HUES6 (cell line): ENCODE measurements at regions not wholly inside any gene's neighbourhood (a gene's known extent, or its start where the extent isn't known, plus 50 kb on each side); places are given as distances from the start of the nearest gene placed in this dataset.
"Not testable (repeated sequence)": the region's sequence is repeated elsewhere in the genome, so short reads cannot be mapped to it uniquely, and the experiment has no call there.

ENCODE experiments used
- H3K27ac ChIP-seq: 2 replicates; pipeline ENCODE4 v1.7.0; 2013; ENCODE audit warnings: low read depth, mild to moderate bottlenecking, low read length, inconsistent platforms
- H3K27me3 ChIP-seq: 2 replicates; pipeline ENCODE4 v1.6.1; 2013; ENCODE audit warnings: low read length; ENCODE audit not compliant: control insufficient read depth, insufficient read depth
- H3K36me3 ChIP-seq: 2 replicates; pipeline ENCODE4 v1.6.1; 2013; ENCODE audit warnings: low read length; ENCODE audit not compliant: control insufficient read depth, insufficient read depth
- H3K4me1 ChIP-seq: 2 replicates; pipeline ENCODE4 v1.6.1; 2013; ENCODE audit warnings: low read length; ENCODE audit not compliant: control insufficient read depth, insufficient read depth
- H3K4me3 ChIP-seq: 2 replicates; pipeline ENCODE4 v1.5.1; 2013; ENCODE audit warnings: low read depth, low read length
- H3K9ac ChIP-seq: one replicate; pipeline ENCODE4 v1.6.1; 2013; ENCODE audit warnings: mild to moderate bottlenecking, low read length
- H3K9me3 ChIP-seq: 2 replicates; pipeline ENCODE4 v1.6.1; 2013; ENCODE audit warnings: low read depth, low read length; ENCODE audit not compliant: control insufficient read depth, insufficient read depth

DNA sequence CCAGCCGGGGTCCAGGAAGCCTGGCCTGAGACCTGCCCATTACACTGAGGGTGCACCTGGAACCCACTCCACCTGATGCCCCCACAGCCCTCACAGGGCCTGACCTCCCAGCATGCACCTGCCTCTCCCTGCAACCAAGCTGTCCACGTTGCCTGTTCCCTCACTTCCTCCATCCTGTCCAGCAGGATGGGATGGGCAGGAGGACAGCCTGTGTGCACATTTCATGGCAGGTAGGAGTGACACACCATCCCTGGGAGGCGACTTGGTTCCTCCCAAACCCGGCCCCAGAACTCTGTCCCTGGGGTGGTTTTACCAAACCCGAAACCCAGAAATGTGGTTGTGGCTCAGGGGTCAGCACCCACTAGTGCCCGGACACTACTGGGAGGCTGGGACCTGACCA is 203.8 kb upstream of the ZNF519 start:
- H3K27me3 ChIP-seq, H3K4me3 ChIP-seq, H3K4me1 ChIP-seq, H3K9ac ChIP-seq, H3K27ac ChIP-seq, H3K36me3 ChIP-seq: not testable (repeated sequence)
- peaks cover 27% of the 10 kb centered on the region; the same call in 1 of the 2 replicates for H3K9me3 ChIP-seq

DNA sequence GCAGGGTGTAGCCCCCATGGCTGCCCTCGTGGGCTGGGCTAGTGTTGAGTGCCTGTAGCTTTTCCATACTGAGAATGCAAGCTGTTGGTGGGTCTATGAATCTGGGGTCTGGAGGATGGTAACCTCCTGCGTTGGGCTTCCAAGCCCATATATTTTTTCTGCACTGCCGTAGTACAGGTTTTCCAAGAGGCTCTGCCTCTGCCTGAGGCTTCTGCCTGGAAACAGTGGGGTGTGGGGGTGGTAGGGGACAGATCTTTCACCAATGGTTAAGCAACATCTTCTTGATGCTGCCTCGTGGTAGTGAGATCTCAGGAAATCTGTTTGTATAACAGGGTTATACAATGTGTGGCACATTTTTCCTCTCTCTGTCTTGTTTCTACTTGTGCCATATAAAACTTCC is 189.0 kb upstream of the ZNF519 start:
- H3K9me3 ChIP-seq = peaks cover 11% of the 10 kb centered on the region; the same call in 1 of the 2 replicates
- not testable (repeated sequence) for H3K9ac ChIP-seq, H3K4me3 ChIP-seq, H3K4me1 ChIP-seq, H3K27ac ChIP-seq, H3K36me3 ChIP-seq, H3K27me3 ChIP-seq

DNA sequence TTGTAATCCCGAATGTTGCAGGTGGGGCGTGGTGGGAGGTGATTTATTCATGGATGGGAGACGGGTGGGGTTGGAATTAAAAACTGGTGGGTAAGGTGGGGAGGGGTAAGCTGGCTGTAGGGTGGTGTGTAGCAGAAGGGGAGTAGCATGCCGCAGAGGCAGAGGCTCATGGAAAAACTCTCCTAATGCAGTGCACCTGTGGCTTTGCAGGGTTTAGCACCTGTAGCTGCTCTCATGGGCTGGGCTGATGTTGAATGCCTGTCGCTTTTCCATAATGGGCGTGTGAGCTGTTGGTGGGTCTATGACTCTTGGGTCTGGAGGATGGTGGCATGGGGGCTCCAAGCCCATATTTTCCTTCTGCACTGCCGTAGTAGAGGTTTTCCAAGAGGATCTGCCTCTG is 169.0 kb upstream of the ZNF519 start:
- H3K9me3 ChIP-seq = peaks cover 18% of the 10 kb centered on the region; the same call in 1 of the 2 replicates
- not testable (repeated sequence) for H3K27ac ChIP-seq, H3K4me1 ChIP-seq, H3K4me3 ChIP-seq, H3K36me3 ChIP-seq, H3K27me3 ChIP-seq, H3K9ac ChIP-seq

DNA sequence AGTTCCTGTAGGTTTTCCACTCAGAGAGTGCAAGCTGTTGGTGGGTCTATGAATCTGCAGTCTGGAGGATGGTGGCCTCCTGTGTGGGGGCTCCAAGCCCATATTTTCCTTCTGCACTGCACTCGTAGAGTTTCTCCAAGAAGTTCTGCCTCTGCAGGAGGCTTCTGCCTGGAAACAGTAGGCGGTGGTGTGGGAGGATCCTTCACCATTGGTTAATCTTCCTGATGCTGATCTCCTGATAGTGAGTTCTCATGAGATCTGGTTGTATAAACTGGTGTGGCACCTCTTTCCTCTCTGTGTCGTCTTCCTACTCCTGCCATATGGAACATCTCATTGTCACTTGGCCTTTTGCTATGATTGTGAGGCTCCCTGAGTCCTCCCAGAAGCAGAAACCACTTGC is 162.8 kb upstream of the ZNF519 start:
- not testable (repeated sequence) for H3K27me3 ChIP-seq, H3K4me3 ChIP-seq, H3K27ac ChIP-seq, H3K36me3 ChIP-seq, H3K4me1 ChIP-seq, H3K9ac ChIP-seq
- peaks cover 19% of the 10 kb centered on the region; the same call in 1 of the 2 replicates for H3K9me3 ChIP-seq

DNA sequence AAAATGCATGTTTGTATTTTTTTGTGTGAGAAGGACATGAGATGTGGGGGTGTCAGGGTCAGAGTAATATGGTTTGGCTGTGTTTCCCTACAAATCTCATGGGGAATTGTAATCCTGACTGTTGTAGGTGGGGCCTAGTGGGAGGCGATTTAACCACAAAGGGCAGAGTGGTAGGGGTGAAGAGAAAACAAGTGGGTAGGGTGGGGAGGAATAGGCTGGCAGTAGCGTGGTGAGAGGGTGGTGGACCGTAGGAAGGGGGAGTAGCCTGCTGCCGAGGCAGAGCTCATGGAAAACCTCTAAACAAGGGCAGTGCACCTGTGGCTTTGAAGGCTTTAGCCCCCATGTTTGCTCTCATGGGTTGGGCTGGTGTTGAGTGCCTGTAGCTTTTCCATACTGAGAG is 152.8 kb upstream of the ZNF519 start:
- H3K36me3 ChIP-seq = no peaks in the 10 kb centered on the region
- H3K27ac ChIP-seq = no peak overlapping the region

DNA sequence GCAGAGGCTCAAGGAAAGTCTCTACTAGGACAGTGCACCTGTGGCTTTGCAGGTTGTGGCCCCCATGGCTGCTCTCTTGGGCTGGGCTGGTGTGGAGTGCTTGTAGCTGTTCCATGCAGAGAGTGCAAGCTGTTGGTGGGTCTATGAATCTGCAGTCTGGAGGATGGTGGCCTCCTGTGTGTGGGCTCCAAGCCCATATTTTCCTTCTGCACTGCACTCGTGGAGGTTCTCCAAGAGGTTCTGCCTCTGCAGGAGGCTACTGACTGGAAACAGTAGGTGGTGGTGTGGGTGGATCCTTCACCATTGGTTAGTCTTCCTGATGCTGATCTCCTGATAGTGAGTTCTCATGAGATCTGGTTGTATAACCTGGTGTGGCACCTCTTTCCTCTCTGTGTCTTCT is 143.2 kb upstream of the ZNF519 start:
- not testable (repeated sequence) for H3K9me3 ChIP-seq, H3K27ac ChIP-seq, H3K9ac ChIP-seq, H3K4me3 ChIP-seq, H3K4me1 ChIP-seq, H3K36me3 ChIP-seq, H3K27me3 ChIP-seq

More for the DNA sequence above, 152.8 kb upstream of the ZNF519 start:
- H3K9ac ChIP-seq = no peak overlapping the region
- H3K27me3 ChIP-seq = no peaks in the 10 kb centered on the region
- peaks cover 29% of the 10 kb centered on the region; the same call in 1 of the 2 replicates for H3K9me3 ChIP-seq
- no peak overlapping the region for H3K4me3 ChIP-seq
- H3K4me1 ChIP-seq = no peaks in the 10 kb centered on the region

DNA sequence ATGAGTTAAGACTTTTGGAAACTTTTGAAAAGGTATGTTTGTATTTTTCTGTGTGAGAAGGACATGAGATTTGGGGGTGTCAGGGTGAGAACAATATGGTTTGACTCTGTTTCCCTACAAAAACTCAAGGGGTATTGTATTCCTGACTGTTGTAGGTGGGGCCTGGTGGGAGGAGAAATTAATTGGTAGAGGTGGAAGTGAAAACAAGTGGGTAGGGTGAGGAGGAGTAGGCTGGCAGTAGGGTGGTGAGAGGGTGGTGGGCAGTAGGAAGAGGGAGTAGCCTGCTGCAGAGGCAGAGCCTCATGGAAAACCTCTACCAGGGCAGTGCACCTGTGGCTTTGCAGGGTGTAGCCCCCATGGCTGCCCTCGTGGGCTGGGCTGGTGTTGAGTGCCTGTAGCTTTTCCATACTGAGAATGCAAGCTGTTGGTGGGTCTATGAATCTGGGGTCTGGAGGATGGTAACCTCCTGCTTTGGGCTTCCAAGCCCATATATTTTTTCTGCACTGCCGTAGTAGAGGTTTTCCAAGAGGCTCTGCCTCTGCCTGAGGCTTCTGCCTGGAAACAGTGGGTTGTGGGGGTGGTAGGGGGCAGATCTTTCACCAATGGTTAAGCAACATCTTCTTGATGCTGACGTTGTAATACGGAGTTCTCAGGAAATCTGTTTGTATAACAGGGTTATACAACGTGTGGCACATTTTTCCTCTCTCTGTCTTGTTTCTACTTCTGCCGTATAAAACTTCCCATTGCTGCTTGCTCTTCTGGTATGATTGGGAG is 133.6 kb upstream of the ZNF519 start:
- H3K27me3 ChIP-seq, H3K9ac ChIP-seq, H3K36me3 ChIP-seq, H3K9me3 ChIP-seq, H3K4me3 ChIP-seq, H3K4me1 ChIP-seq, H3K27ac ChIP-seq: not testable (repeated sequence)

DNA sequence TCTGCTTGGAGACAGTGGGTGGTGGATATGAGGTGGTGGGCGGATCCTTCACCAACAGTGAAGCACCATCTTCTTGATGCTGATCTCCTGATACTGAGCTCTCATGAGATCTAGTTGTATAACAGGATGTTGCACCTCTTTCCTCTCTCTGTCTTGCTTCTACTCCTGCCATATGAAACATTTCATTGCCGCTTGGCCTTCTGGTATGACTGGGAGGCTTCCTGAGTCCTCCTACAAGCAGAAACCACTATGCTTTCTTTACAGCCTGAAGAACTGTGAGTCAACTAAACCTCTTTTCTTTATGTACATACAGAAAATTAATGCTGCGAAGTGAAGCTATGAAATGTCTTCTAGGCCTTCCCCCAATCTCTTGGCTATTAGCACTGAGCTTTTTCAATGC is 130.6 kb upstream of the ZNF519 start:
- peaks cover 19% of the 10 kb centered on the region; the same call in 1 of the 2 replicates for H3K9me3 ChIP-seq
- H3K27ac ChIP-seq, H3K4me3 ChIP-seq, H3K36me3 ChIP-seq, H3K27me3 ChIP-seq, H3K9ac ChIP-seq, H3K4me1 ChIP-seq: not testable (repeated sequence)

DNA sequence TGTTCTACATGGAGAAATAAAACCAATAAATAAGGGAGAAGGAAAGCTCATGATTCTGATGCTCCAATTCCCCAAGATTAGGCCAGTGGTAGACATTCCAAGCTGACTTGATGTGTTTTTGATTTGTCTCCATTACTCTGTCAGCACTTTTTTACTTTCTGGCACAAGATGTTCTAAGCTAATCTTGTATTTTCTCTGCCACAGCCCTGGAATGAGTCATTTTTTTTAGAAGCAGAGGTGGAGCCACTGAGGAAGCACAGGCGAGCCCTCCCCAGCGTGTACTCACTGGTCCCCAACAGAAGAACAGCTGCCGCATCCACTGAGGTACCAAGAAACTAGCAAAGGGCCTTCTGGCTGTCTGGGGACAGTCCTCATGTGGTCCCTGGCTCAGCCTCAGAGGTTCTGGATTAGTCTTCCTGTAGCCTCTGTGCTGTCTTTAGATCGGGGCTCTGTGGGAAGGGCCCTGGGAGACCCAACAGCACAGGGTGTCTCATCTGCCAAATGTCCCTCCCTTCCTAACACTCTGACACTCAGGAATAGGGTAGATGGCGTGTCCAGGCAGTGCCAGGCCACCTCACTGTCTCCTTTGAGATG is 117.9 kb upstream of the ZNF519 start:
- H3K9me3 ChIP-seq = peaks cover 10% of the 10 kb centered on the region; the same call in 1 of the 2 replicates
- not testable (repeated sequence) for H3K9ac ChIP-seq, H3K27me3 ChIP-seq, H3K36me3 ChIP-seq, H3K27ac ChIP-seq, H3K4me3 ChIP-seq, H3K4me1 ChIP-seq

DNA sequence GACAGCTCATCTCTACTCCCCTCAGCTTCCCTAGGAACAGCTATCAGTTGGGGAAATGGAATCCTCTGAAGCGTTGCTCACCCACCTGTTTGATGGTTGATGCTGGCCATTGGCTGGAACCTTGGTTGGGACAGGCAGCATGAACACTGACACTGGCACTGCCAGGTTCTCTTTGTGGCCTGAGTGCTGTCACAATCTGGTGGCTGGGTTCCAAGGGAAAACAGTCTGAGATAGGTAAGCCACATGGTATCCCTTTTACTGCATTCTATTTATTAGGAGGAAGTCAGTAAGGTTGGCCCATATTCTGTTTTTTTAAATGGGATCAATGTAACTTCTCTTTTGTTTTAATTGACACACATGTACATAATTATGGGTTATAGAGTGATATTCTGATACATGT is 107.0 kb upstream of the ZNF519 start:
- not testable (repeated sequence) for H3K27me3 ChIP-seq, H3K9me3 ChIP-seq, H3K27ac ChIP-seq, H3K4me3 ChIP-seq, H3K9ac ChIP-seq, H3K36me3 ChIP-seq, H3K4me1 ChIP-seq

DNA sequence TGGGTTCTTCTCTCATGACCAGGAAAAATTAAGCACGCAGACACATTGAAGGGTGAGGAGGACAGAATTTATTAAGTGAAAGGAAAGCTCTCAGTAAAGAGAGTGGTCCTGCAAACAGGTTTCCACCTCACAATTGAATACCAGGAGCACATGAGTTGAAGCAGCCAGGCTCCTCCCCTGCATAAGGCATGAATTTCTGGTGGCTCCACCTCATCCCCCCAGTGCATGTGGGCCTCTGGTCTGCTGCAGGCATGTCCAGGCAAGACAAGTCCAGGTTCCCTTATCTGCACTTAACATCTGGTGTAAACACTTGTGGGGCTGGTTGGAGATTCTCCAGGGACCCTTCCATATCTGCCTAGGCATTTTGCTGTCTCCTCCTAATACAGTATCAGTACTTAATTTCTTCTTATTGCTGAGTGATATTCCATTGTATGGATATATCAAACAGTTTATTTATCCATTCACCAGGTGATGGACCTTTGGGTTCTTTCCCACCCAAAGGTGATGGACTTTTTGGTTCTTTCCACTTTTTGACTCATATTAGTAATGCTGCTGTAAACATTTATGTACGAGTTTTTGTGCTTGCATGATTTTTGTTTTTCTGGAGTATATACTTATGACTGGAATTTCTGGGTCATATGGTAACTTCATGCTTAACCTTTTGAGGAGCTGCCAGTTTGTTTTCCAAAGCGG is 104.3 kb upstream of the ZNF519 start:
- H3K4me3 ChIP-seq, H3K27ac ChIP-seq, H3K27me3 ChIP-seq, H3K4me1 ChIP-seq, H3K36me3 ChIP-seq, H3K9me3 ChIP-seq, H3K9ac ChIP-seq: not testable (repeated sequence)
